Stimulated activated CD4-positive, alpha-beta T cell treated with anti-CD3 and anti-CD28 coated beads, Interleukin-15, amount 100 ng/mL, for 48 hours (primary cell): ENCODE measurements at regions not wholly inside any gene's neighbourhood (a gene's known extent, or its start where the extent isn't known, plus 50 kb on each side); places are given as distances from the start of the nearest gene placed in this dataset.

ENCODE experiments used
- DNase-seq, 2 donors: peaks; one replicate each; pipeline ENCODE4 v3.0.0-alpha.2; 2020; ENCODE audit warnings: low read depth in 2 of 2

DNA sequence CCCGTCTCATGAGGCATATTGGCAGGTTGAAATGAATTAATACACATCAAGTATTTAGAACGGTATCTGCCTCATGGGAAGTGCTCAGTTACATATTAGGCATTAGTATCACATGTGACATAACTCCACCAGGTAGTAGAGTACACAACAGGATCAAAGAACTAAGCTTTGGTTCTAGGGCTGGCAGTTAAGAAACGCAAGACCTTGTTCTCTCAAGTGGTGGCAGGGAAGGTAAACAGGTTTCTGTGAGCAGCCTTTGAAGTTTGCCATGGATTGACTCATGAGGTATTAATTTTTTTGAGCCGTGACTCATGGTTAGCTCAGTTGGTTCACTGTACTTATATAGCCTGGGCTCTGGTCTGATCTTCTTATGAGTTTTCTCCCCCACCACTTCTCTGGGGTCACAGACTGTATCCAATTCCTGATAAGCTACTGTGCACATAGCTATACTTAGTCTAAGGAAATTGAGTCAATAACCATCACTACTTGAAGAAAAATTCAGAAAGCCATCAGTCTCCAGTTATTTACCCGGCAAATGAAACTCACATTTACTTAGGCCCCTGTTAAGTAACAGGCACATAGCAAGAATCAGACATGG, 155.6 kb upstream of the STT3B start:
- peak in 1 of 2 donors; percentile 7 for DNase-seq

DNA sequence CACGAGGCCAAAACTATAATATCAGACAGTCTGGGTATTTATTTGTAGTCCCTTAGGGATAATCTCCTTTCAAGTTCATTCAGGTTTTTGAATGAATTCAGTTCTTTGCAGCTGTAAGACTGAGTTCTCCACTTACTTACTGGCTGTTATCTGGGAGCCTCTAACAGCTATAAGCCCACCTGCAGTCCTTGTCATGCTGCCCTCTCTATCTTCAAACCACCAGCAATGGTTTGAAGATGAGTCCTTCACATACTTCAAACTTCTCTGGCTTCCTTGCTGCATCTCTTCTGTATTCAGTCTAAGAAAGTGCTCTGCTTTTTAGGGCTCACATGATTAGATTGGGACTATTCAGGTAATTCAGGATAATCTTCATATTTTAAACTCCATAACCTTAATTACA, 154.5 kb upstream of the STT3B start:
- no peak for DNase-seq

DNA sequence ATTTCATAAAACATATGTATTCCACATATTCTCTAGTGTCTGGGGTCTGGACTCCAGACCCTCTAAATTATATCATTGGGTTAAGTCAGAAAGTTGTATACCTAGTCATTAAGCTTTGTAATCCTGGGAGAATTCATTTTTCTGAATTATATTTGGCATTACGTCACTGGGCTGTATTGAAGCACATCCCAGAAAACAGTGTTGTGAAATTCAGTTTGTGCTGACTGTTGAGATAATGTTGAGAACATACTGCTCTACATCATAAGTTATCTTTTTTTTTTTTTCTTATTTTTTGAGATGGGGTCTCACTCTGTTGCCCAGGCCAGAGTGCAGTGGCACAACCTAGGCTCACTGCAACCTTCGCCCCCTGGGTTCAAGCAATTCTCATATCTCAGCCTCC, 153.1 kb upstream of the STT3B start:
- DNase-seq = no peak

DNA sequence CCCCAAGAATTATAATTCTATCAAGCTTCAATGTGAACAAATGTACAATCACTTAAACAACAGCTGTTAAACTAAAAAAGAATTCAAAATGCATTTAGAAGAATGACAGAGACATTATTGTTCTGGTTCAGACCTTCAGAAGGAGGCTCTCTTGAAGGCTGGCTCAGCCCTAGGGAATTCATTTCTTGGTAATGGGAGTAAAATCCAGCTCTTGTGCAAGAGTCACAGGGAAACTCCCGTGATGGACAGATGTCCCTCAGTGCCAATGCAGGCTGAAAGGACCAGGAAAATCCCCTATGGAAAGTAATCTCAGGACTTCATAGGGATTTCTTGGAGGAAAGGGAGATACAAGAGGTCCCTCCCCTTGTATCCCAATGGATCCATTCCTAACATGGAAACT, 149.9 kb upstream of the STT3B start:
- DNase-seq = no peak

DNA sequence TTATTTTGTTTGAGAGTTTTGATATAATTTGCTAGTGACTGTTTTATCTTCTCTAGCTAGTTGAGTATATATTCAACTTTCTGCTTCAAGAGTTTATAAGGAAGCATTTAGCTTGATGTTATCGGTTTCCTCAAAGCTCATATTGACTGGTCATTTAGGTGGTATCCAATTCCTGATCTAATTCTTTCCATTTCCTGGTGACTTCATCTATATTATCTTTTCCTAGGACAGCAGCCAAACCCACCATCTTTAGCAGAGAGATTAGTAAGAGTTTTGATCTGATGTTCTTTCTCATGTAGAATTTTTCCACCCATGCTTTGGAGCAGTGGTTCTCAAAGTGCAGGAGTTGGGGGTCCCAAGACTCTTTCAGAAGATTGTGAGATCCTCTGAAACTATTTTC, 148.6 kb upstream of the STT3B start:
- no peak for DNase-seq

DNA sequence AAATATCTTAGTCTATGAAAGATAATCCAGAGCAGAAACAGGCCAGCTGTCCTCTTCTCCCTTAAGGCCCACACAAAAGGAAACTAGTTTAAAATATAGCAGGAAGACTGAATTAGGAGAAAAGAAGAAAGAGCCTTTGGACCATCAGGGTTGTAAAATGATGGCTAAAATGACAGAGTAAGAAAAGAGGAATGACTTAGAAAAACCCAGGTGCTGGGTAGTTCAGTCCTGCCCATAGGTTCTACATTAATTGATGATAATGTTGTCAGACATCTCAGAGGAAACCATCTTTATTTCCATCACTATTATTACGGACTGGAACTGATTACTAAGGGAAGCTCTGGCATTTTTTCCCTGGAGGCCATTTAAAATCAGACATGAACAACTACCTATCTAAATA, 142.8 kb upstream of the STT3B start:
- DNase-seq = no peak

DNA sequence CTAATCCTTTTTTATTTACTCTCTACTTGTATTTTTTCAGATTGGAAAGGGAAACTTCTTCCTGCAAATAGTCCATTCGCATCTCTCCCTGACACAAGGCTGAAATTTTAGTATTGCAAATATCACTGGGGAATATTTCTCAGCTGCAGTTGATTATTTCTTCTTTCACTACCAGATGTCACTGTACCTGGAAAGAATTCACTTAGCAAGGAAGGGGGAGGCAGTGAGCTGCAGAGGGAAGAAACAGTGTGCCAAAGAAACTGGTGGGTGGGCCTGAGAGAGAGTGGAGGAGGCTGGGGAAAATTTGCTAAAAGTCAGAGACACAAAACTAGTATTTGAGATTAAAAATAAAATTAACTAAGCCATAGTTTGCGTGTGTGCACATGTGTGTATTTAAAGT, 142.3 kb upstream of the STT3B start:
- DNase-seq = no peak

DNA sequence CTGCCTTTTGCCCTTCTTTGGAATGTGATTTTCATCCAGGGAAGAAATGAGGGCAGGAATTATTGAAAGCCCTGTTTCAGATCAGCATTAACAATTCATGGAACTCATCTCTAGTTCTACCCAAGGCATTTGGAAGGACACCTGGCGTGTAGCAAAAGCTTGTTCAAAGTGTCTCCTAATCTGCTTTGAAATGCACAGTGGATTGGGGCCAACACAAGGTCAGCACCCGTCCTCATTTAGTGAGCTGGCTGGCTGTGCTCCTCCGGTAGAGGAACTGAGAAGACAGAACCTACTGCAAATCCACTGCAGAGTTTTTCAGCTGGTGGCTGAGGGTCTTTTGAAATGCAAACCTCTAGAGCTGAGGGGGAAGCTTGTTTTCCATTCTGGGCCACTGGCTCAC, 141.6 kb upstream of the STT3B start:
- no peak for DNase-seq

DNA sequence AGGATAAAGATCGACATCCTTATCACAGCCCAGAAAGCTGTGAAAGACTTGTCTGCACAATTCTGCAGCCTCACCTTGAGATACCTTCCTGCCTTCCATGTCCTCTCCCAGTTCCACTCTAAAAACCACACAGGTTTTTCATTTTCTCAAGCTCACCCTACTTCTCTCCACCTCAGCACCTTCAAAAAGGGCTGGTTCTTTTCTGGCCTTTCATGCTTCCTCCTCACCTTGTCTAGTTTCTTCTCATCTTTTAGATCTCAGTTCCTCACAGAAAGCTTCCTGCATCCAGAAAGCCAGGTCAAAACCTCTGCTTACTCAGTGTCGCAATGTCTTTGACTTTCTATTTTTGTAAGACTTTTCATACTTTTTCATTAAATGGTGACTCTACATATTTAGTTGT, 140.2 kb upstream of the STT3B start:
- no peak for DNase-seq

DNA sequence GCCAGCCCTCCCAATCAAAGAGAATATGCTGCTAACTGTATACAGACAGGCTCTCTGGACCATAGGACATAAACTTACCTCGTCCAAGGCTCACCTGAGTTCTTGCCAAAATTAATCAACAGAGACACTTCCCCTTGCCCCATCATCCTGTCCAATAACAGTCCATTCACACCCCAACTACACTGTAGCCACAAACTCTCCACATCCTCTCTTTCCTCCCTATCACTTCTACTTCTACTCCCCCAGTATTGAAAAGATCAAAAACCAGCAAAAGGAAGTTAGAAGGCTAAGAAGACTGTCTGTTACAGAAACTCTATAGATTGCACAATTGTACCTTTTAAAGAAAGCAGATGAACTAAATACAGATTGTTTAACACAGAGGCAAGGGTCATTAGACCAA, 133.5 kb upstream of the STT3B start:
- no peak for DNase-seq

DNA sequence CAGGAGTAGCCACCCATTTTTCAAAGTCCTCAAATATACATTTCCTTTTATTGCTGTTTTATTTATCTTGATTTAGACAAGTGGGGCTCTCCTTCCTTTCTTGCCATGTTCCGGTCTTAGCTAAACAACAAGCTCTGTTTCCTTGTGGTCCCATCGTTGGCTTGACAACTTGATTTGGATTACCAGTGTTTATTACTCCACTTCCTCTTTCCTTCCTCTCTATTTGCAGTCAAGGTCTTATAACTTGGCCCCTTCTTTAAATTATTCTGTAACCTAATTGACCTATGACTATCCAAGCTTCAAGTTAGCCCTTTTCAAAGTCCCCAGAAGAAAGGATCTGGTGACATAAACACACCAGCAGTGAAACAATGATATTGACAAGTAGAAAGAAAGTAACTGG, 130.6 kb upstream of the STT3B start:
- no peak for DNase-seq

DNA sequence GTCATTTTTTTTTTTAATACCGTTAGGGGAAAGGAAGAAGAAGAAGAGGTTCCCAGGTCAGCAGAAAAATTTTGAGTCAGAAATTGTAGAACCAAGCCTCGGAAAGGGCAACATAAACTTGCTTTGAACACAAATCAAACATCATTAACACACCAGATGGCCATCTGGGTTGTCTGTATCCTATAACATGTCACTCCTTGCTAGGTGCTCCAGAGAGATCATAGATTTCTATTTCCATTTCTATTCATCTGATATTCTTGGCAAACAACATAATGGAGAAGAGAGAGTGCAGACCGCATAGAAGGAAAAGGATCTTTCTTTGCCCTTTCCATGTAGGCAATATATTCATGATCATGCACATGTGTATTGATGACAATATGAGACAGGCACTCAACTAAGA, 129.5 kb upstream of the STT3B start:
- no peak for DNase-seq

DNA sequence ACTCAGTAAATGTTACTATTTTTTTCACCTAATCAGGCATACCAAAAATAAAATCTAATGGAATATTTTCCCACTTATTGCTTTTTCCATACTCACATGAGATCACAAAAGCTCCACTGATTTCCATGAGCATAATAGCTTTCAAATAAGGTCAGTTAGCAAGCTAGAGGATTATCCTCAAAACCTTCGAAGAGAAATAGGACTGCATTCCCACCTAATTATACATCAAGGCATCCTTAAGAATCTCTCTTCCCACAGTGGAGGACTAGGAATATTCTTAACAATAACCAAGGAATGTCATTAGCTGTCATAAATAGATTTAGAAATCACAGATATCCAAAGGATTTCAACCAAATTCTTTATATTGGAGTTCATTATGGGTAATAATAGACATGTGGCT, 127.9 kb upstream of the STT3B start:
- DNase-seq = no peak

DNA sequence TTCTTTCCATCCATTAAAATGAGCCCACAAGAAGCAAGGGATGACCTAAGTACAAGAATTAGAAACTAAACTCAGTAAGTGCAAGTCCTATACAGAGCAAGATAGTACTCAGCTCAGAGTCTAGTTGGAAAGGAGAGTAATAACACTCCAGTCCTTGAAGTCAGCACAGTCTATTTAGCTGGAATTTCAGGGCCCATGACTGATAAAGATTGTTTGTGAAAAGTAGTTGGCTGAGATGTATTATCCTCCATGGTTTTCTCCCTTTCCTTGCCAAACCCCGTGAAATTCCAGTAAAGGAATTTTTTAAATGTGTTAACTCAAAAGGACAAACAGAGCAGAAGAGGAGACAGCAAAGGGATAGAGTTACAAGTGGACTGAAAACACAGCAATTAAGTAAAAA, 127.2 kb upstream of the STT3B start:
- DNase-seq = no peak

DNA sequence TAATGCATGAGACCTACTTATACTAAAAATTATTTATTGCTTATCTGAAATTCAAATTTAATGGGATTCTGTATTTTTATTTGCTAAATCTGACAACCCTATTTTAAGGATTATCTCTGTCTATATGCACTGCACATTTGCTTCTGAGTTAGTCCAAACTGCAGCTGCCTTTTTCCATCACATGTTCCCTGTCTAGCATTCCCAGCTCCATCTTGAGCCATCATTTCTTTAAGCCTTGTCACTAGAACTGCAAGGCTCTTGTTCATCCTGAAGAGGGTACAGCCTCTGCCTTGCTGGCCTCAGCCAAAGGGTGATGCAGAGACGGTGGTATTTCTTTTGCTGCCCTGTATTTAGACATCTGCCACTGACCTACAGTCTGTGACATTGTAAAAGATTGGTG, 125.8 kb upstream of the STT3B start:
- DNase-seq = no peak

DNA sequence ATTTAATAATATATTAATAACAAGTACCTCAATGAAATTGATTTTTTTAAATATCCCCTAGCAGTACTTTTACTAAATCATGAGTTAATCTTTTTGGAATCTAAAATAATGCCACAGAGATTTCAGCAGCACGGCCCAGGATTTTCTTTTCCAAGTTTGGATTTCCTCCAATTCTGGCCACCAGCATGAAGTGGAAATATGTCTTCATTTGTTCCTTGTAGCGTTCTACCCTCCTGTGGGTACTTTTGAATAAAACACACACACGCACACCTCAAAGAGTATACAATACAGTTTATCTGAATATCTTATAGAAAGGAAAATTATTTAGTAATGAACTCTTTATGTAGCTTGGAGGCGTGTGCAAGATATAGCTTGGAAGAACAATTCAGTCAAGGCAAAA, 125.1 kb upstream of the STT3B start:
- DNase-seq = no peak

DNA sequence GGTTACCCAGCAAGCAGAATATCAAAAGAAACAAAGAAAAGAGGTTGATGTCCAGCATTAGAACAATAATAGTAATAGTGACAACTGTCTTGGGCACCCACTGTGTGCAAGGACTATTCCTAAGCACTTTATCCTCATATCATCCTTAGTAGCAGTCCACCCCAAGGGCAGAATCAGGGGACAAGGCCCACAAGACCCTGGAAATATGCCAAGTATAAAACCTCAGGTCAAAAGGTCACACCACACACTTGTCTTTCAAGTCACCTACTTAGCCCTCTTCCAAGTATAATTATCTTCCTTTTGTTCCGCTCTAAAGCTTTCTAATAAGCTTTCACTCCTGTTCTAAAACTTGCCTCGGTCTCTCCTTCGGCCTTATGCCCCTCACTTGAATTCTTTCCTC, 124.0 kb upstream of the STT3B start:
- no peak for DNase-seq

DNA sequence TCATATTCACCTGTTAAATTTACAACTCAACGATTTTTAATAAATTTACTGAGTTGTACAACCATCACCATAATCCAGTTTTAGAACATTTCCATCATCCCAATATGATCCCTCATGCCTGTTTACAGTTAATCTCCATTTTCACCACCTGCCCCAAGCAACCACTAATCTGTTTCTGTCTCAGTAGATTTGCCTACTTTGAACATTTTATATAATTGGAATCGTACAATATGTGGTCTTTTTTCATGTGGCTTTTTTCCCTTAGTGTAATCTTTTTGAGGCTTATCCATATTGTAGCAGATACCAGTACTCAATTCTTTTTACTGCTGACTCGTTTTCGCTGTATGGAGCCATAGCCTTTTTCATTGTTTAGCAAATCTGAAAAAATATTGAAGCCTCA, 123.3 kb upstream of the STT3B start:
- no peak for DNase-seq

DNA sequence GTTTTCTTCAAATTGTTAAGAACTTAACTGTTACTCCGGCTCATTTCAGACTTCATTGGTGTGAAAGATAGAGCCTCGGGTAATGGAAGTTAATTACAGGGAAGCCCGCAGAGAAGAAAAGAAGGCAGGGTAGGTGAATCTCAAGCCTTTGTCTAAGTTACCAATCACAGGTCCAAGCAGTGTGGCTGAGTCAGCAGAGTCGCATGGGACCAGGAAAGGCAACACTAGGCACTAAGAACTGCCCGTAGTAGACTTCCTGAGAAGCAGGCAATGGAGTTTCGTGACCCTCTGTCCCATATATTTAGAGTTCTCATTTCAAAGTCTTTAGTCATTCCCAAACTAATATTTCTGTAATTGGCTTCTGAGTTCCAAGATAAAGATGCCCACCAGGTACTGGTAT, 122.9 kb upstream of the STT3B start:
- no peak for DNase-seq

DNA sequence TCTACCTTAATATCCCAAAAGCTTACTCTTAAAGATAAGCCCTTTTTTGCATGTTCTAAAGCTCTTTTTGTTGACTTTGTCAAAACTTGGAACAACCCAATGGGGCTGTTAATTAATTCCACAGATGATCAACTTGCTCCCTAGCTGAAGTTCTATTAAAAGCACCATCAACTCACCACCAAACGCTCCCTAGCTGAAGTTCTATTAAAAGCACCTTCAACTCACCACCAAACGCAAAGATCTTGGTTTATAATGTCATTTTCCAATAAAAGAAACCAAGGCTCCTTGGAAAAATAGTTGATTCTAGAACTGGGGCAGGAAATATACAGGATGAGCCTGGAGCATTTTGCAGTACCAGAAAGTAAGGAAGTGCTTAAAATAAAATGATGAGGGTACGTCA, 122.3 kb upstream of the STT3B start:
- no peak for DNase-seq

DNA sequence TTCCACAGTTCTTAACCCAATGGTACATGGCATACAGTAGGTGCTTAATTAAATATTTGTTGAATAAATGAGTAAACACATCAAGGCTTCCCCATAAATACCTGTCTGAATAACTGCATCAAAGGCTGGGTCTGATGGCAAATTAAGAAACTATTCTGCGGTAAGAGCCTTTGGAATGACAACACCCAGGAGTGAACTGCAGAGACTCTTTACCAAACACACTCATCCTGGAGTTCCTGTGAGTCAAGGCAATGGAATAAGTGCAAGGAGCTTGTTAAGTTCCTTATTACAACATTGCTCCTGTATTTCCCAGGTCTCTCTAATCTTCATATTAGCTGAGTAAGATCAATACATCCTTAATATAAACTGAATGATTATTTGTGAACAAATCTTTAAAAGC, 119.9 kb upstream of the STT3B start:
- no peak for DNase-seq

DNA sequence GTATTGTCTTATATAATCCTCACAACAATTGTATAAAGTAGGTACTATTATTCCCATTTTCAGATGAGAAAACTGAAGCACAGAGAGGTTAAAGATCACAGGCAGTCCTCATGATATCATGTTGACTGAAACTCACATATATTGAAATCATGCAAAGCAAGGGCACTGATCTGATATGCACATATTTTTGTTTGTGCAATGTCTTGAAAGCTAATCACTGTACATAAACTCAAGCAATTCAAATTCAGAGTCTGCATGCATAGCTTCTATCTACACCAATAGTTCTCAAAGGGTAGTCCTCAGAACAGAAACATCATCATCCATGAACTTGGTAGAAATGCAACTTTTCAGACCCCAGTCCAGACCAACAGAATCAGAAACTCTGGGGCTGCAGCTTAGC, 119.2 kb upstream of the STT3B start:
- DNase-seq = no peak

DNA sequence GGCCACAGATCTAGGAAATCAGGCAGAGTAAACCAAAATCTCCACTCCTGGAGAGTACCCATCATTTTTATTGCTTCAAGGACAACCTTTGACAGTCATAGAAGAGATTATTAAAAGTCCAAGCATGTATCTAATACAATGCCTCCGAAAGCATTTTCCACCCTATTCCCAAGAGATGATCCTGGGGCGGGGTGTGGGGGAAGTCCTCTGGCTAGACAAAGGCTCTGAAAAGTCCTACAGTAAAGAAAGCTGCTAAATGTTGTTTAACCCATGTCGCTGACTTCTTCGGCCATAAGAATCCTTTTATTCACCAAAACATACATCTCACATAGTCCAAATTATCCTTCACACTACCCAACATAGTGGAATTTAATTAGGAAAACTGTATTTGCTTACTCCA, 115.7 kb upstream of the STT3B start:
- DNase-seq = no peak

DNA sequence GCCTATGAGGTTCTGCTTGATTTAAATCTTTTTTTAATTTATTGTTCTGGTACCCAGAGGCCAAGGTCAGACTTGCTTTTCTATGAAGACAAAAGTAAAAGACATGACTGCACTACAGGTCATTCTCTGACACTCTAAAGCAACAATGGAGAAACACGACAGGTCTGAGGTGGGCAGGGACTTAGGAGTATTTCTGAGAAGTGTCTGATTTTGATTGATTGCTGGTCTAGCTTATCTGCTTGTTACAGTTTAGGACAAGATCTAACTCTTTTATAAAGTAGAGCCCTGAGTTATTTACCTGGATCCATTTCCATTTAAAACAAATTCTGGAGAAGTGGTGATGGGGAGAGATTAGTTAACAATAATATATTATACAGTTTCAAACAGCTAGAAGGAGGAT, 115.2 kb upstream of the STT3B start:
- DNase-seq = no peak

DNA sequence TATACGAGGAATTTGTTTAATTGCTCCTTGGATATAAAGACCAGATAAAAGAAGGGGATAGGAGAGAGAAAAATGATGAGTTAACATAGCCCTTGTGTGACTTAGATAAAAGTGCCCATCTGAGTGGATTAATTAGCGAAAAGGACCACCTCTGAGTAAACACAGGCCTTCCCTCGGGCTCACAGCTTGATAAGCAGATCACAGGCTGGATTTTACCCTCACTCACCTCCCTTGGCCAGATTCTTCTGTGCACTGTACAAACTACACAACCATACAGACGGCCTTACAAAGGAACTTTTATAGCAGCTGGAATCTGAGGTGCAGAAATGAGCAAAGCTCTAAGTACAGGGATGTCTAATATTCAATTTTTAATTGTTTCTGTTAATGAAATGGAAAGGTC, 112.4 kb upstream of the STT3B start:
- DNase-seq = no peak
